ENCODE measurements at regions not wholly inside any gene's neighbourhood (a gene's known extent, or its start where the extent isn't known, plus 50 kb on each side); places are given as distances from the start of the nearest gene placed in this dataset.

GRCh38 chr10:63027531-63027930 lies 105.6 kb upstream of the NRBF2 start:
- no peak for ATAC-seq
- no peaks in the 10 kb centered on the region for H3K27me3 ChIP-seq
- no peaks in the 10 kb centered on the region for H3K4me1 ChIP-seq
- 79 to 80% methylated on average over 6 of the region's 6 CpGs for WGBS, 2 donors (ENCODE audit: low coverage in 1 of 2)
- H3K9me3 ChIP-seq, result no peaks in the 10 kb centered on the region
- no peak for TF ChIP-seq CTCF (IDR thresholded peaks at IDR 0.05)
- no peak for TF ChIP-seq POLR2AphosphoS5 (IDR thresholded peaks at IDR 0.05)
- no peak for TF ChIP-seq POLR2A (IDR thresholded peaks at IDR 0.05)
- TF ChIP-seq EP300 (IDR thresholded peaks at IDR 0.05), result no peak
- no peaks in the 10 kb centered on the region for H3K36me3 ChIP-seq
- no peak overlapping the region for H3K4me3 ChIP-seq
- no peak overlapping the region for H3K27ac ChIP-seq

- H3K4me3 ChIP-seq, result no peak overlapping the region
- H3K27me3 ChIP-seq, result no peaks in the 10 kb centered on the region
- no peak for TF ChIP-seq POLR2A (IDR thresholded peaks at IDR 0.05)
- no peak for TF ChIP-seq CTCF (IDR thresholded peaks at IDR 0.05)
- no peak for TF ChIP-seq POLR2AphosphoS5 (IDR thresholded peaks at IDR 0.05)
- no peak for TF ChIP-seq EP300 (IDR thresholded peaks at IDR 0.05)
- H3K27ac ChIP-seq, result no peak overlapping the region
- ATAC-seq, result no peak
- WGBS, 2 donors (ENCODE audit: low coverage in 1 of 2), result 63 to 71% methylated on average over 1 of the region's 1 CpG
- no peaks in the 10 kb centered on the region for H3K36me3 ChIP-seq
- no peaks in the 10 kb centered on the region for H3K9me3 ChIP-seq
- no peaks in the 10 kb centered on the region for H3K4me1 ChIP-seq
Observed at GRCh38 chr10:63021225-63021624, 111.9 kb upstream of the NRBF2 start.

GRCh38 chr10:63013755-63014154 lies 119.4 kb upstream of the NRBF2 start:
- no peaks in the 10 kb centered on the region for H3K4me1 ChIP-seq
- ATAC-seq, result no peak
- H3K4me3 ChIP-seq, result no peak overlapping the region
- no peaks in the 10 kb centered on the region for H3K27me3 ChIP-seq
- H3K27ac ChIP-seq, result no peak overlapping the region
- no peaks in the 10 kb centered on the region for H3K9me3 ChIP-seq
- no peak for TF ChIP-seq EP300 (IDR thresholded peaks at IDR 0.05)
- no peak for TF ChIP-seq POLR2AphosphoS5 (IDR thresholded peaks at IDR 0.05)
- TF ChIP-seq POLR2A (IDR thresholded peaks at IDR 0.05), result no peak
- no peak for TF ChIP-seq CTCF (IDR thresholded peaks at IDR 0.05)
- 77 to 100% methylated on average over 1 of the region's 1 CpG for WGBS, 2 donors (ENCODE audit: low coverage in 1 of 2)
- H3K36me3 ChIP-seq, result no peaks in the 10 kb centered on the region

GRCh38 chr10:63012623-63013022 lies 120.5 kb upstream of the NRBF2 start:
- H3K4me1 ChIP-seq, result no peaks in the 10 kb centered on the region
- no peak for ATAC-seq
- no peak overlapping the region for H3K27ac ChIP-seq
- H3K4me3 ChIP-seq, result no peak overlapping the region
- no peaks in the 10 kb centered on the region for H3K36me3 ChIP-seq
- no peaks in the 10 kb centered on the region for H3K9me3 ChIP-seq
- no peaks in the 10 kb centered on the region for H3K27me3 ChIP-seq
- no peak for TF ChIP-seq EP300 (IDR thresholded peaks at IDR 0.05)
- no peak for TF ChIP-seq POLR2A (IDR thresholded peaks at IDR 0.05)
- no peak for TF ChIP-seq CTCF (IDR thresholded peaks at IDR 0.05)
- TF ChIP-seq POLR2AphosphoS5 (IDR thresholded peaks at IDR 0.05), result no peak

GRCh38 chr10:63010203-63010602 lies 122.9 kb upstream of the NRBF2 start:
- ATAC-seq, result no peak
- Histone ChIP-seq H3K9me3 (no peaks in the 10 kb centered on the region), H3K27me3 (no peaks in the 10 kb centered on the region), H3K27ac (no peak overlapping the region), H3K36me3 (no peaks in the 10 kb centered on the region), H3K4me3 (no peak overlapping the region), H3K4me1 (no peaks in the 10 kb centered on the region)
- WGBS, 2 donors (ENCODE audit: low coverage in 1 of 2), result 80 to 100% methylated on average over 1 of the region's 1 CpG
- TF ChIP-seq POLR2AphosphoS5 (IDR thresholded peaks at IDR 0.05) (no peak), POLR2A (IDR thresholded peaks at IDR 0.05) (no peak), EP300 (IDR thresholded peaks at IDR 0.05) (no peak), CTCF (IDR thresholded peaks at IDR 0.05) (no peak)

Data from gastroesophageal sphincter (tissue), 4 donors.